ENCODE measurements at regions not wholly inside any gene's neighbourhood (a gene's known extent, or its start where the extent isn't known, plus 50 kb on each side); places are given as distances from the start of the nearest gene placed in this dataset.
"Not testable (repeated sequence)": the region's sequence is repeated elsewhere in the genome, so short reads cannot be mapped to it uniquely, and the experiment has no call there.

DNA sequence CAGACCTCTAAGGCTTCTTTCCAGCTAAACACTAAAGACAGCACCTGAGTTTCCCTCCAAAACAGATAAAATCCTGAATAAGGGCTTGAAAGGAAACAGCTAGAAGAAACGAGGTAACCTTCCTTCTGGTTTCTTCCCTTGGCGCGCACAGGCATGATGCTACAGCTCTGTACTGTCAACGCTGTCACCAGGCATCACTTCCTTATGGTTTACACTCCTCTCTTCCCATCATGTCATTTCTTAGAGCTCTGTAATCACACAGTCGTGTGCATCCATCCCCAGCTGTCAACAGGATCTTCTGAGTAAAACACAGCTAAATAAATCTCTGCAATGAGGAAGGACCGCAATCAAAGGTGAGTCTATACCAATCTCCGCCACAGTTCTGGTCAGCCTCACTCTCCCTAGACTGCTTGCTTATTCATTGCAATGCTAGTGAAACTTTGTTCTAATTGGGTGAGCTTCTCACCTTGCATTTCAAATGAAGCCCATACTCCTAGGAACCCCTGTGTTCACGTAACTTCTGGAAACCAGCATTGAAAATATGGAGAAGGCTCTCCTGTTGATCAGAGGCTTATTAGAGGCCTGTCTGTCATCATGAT, 162.6 kb upstream of the DTNBP1 start:
- no peak for DNase-seq

DNA sequence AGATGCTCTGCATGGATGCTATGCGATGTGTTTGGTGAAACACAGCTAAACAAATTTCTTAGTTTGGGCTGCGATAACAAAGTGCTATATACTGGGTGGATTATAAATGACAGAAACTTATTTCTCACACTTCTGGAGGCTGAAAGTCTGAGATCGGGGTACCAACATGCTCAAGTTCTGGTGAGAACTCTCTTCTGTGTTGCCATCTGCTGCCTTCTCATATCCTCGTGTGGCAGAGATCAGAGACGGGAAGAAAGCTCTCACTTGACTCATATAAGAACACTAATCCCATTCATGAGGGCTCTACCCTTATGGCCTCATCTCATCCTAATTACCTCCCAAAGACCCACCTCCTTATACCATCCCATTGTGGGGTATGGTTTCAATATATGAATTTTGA, 162.0 kb upstream of the DTNBP1 start:
- no peak for DNase-seq

DNA sequence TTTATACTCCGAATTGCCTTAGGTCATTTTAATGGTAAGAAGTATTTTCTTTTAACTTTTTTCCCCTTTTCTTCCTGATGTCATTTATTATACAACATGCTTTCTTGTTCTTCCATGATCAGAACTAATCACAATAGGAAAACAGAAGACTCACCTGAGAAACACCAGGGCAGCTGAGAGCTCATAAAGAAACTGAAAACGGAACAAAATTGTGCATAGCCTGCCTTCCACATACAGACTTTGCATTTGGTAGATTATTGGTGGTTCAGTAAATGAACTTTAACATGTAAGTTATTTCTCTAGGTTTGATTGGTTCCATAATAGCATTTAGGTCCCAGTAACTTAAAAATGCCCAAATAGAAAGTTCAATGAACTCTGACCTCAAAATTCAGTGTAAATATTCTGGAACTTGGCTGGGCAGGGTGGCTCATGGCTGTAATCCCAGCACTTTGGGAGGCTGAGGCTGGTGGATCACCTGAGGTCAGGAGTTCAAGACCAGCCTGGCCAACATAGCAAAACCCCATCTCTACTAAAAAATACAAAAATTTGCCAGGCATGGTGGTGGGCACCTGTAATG, 161.1 kb upstream of the DTNBP1 start:
- DNase-seq: no peak

DNA sequence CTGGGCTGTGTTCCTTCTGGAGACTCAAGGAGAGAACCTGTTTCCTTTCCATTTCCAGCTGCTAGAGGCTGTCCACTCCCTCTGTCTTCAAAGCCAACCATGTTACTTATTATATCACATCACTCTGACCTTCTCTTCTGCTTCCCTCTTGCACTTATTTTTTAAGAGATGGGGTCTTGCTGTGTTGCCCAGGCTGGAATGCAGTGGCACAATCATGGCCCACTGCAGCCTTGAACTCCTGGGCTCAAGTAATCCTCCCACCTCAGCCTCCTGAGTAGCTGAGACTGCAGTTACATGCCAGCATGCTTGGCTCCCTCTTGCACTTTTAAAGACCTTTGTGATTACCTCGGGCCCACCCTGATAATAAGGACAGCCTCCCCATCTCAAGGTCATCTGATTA, 160.0 kb upstream of the DTNBP1 start:
- no peak for DNase-seq

- DNase-seq: no peak
Measured at GRCh38 chr6:15819841-15820240, 157.0 kb upstream of the DTNBP1 start.

DNA sequence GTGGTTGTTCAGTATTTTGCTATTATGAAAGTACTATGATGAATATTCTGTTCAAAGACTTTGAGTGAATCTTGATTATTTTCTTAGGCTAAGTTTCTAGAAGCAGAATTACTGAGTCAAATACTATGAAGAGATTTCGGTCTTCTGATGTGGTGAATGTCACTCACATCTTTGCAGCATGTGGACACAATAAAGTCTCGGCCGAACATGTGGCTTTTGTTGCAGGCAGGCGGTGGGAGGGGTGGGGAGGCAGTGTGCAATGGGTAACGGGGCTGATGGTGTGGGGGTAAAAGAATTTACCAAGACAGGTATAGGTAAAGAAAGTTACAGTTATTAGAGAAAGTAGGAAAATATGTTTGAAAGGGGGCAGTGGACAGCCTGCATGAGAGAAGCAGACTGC, 156.4 kb upstream of the DTNBP1 start:
- DNase-seq: no peak

DNA sequence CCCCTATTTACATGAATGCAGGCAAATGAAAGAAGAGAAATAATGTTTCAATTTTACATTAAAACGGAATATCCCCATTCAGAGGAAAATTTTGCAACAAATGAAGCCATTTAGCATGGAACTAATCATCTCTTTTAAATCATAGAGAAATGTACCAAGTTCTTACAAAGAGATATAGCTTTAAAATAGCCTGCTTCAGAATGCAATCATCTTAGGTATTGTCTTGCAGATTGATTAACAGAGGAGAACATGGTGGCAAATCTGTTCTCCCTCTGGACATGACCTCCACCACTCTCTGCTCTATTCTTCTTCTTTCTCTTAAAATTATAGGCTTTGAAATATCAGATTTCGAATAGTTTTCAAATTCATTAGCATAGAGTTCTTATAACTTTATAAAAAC, 155.7 kb upstream of the DTNBP1 start:
- DNase-seq: no peak

GRCh38 chr6:15818044-15818443, 155.2 kb upstream of the DTNBP1 start:
- DNase-seq: no peak

- DNase-seq: no peak
Measured at GRCh38 chr6:15817100-15817499, 154.3 kb upstream of the DTNBP1 start.

DNA sequence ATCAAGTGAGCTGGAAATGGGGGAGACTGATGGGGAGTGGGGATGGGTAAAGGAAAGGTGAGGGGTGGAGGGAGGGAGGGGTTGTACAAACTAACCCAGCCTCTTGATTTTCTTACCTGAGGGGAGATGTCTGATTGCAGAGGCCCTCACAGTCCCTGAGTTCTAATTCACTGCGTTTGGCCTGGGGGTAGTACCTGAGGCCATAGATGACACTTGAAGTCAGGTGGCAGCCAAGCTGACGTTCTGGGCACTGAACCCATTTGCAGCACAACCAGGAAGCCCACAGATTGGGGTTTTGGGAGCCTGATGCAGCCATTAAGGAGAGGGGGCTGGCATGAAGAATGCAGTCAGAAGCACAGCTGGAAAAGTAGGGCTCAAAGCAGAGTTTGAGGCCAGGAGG, 153.8 kb upstream of the DTNBP1 start:
- no peak for DNase-seq

DNA sequence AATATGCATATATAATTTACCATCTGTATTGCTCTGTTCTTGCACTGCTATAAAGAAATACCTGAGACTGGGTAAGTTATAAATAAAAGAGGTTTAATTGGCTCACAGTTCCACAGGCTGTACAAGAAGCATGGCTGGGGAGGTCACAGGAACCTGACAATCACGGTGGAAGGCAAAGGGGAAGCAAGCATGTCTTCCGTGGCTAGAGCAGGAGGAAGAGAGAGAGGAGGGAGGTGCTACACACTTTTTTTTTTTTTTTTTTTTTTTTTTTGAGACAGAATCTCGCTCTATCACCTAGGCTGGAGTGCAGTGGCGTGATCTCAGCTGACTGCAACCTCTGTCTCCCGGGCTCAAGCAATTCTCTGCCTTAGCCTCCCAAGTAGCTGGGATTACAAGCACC, 150.9 kb upstream of the DTNBP1 start:
- DNase-seq: not testable (repeated sequence)

DNA sequence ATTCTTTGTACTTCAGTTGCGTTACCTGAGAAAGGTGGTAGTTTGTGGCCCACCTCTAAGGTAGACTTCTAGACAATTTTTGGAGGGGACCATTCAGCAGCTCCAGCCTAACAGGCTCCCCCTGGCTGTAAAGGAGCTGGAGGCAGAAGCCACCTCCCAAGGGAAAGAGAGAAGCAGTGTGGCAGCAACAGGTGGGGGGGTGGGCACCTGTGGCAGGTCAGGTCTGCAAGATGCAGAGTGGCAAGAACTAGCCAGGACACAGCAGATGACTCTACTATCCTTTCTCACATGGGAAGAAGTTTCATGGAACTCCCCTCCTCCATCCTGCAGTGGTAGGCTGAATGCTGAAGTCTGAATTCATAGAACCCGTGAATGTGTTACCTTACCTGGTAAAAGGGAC, 148.3 kb upstream of the DTNBP1 start:
- no peak for DNase-seq

DNA sequence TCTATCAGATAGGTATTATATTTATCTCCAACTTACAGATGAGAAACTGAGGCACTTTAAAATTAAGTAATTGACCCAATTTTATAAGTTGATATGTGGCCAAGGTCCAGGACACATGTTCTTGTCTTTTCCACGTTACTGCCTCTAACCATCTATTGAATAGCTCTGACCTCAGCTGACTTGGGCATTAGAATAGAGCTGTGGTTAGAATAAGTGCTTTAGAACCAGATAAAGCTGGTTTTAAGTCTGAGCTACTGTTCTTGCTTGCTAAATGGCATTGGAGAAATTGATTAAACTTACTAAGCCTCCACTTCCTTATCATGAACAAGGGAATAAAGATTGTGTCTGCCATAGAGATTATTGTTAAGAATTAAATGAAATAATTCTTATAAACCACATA, 147.8 kb upstream of the DTNBP1 start:
- no peak for DNase-seq

DNA sequence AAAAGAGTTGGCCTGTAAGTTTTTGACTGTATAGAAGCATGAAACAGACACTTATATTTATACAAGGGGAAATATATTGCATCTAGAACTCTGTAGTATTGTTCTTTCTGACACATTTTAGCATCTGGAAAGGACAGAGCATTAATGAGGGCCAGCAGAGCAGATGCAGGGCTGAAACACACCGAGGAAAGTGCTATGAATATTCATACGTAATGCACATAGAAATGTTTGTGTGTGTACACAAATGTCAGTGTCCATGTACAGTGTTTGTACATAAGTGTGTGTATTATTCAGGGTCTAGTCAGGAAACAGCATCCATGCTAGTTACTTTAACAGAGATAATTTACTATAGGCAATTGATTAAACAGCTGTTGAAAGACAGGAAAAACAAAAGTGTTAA, 146.5 kb upstream of the DTNBP1 start:
- DNase-seq: no peak

DNA sequence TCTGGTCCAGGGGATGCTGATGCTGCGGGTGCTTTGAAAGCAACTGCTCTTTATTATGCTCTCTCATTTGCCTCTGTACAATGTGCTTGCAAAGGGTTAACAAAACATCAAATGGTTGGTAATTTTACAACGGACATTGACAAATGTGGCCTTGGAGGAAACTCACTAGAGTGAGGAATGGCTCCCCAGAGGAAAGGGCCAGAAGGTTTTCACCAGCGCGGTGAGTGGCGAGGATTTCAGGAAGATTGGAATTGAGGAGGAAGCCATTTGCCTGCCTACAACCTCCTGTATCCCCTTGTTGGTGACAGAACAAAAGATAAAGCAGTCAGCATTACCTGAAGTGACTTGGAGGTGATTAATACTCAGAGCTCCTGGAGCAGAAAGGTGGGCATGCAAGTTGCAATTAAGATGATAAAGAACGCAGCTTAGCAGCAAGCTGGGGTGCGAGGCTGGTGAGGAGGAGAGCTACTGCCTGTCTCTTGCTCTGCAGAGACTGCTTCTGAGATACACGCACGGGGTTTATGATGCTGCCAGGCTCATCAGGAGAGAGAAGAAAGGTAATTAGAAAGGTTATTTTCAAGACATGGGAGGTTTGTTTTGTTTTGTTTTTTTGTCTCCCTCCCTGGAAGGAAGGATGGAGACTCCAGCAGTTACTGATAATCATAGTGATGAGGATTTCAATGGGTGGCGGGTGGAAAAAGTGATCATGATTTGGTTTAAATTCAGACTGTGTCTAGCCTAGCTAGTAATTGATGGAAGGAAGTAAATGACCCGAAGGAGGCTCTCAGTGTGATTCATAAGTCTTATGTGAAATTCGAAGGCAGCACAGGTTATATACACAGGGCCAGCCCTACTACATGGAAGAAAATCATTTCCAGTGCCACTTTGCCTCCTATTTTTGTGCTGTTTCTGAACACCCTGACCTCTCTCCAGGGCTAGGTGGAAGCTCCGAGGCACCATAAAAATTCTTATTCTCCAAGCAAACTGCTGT, 141.6 kb upstream of the DTNBP1 start:
- DNase-seq: no peak

DNA sequence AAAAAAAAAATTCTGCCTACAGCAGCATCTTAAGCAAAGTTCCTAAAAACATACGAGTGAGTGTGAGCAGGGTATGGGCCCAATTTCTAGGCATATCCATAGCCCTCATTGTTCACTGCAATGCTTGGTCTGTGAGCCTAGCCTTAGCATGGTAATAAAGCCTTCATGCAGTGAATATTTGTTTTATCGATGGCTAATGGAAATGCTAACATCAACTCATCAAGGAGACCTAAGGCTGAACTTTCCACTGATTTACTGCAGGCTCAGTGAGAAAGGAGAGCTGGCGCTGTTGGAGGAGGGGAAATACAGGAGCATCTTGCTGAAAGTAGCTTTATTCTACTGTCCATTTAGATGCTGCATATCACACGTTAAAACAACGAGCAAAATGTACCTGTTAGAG, 139.6 kb upstream of the DTNBP1 start:
- DNase-seq: no peak

DNA sequence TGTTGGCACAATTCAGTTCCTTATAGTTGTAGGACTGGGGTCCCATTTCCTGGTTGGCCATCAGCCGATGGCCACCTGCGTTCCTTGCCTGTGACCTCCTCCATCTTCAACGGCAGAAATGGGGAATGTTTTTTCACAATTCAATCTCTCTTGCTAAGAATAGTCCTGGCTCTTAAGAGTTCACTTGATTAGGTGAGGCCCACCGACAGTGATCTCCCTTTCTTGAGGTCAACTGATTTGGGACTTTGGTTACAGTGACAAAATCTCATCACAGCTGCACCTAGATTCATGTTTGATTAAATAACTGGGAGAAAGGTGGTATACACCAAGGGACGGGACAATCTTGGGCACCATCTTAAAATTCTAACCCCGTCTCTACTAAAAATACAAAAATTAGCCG, 139.1 kb upstream of the DTNBP1 start:
- DNase-seq: no peak

DNA sequence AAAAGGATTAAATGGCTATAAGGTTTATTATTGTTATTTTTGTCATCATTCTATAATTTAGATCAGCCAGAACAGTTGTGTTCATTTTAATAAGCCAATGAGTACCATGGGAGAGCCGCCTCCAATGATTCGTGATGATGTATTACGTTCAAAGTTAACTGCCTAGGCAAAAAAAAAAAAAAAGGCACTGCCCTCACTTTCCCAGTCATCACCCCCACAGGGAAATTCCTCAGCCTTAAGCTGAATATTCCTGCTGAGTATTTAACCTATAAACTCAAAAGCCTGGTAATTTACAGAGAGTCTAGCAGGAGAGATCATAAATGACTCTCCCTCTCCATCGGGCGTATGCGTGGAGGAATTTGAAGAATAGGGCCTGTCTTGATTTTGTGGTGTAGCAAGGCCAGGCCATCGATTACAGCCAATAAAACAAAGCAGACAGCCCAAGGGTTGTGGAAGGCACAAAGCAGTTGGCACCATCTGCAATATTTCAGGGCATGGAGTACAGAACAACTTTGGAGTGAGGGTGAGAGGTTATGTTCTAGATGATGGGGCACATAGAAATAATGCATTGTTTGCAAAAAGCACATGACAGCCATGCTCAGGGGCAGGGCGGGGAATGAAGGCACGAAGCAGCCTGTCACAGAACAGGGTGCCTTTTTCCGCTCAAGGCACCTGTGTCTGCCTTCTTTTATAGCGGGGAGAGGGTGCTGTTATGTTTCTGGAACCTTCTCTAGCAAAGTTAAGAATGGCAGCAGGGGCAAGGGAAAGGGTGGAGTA, 138.2 kb upstream of the DTNBP1 start:
- no peak for DNase-seq

DNA sequence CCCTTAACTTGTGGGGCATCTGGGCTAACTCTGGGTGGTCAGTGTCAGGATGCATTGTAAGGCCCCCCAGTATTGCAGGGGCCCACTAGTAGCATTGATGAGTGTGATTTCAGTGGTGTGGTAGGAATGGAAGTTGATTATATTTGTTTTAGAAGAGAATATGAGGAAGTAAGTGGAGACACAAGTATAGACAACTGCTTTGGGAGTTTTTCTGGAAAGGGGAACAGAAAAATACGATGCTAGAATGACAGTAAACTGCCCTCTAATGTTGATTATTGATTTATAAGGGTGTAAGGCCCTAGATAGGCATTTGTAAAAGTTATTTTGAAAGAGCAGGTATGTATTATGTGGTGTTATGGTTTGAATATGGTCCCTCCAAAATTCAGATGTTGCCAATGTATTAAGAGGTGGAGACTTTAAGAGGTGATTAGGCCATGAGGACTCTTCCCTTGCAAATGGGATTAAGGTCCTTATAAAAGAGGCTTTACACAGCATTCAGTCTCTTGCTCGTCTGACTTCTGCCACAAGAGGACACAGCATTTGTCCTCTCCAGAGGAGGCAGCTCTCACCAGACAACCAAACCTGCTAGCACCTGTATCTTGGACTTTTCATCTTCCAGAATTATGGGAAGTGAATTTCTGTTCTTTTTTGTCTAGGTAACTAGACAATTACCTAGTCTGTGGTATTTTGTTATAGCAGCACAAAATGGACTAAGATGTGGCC, 135.9 kb upstream of the DTNBP1 start:
- no peak for DNase-seq

DNA sequence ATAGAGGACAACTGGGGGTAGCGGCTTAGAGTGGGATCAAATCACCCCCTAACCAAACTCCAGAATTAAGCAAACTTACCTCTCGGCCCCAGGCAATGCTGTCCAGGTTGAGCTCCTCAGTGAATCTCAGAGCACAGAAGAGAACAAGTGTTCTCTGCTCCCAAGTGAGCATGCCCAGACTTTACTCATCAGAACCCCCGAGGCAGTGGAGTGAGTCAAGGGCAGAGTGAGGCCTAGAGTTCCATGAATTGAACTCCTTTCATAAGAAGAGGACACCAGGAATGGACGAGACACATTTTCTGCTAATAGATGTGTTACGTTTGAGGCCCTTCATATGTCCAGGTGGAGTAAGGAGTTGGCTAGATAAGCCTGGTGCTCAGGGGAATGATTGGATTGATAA, 134.0 kb upstream of the DTNBP1 start:
- DNase-seq: no peak

GRCh38 chr6:15796130-15796771, 133.4 kb upstream of the DTNBP1 start:
- no peak for DNase-seq

GRCh38 chr6:15793826-15794225, 131.0 kb upstream of the DTNBP1 start:
- DNase-seq: no peak

All from activated CD4-positive, alpha-beta T cell treated with anti-CD3 and anti-CD28 coated beads, Interleukin-2, amount 50 U/mL, for 48 hours (primary cell).